Keratinocyte (primary cell): ENCODE measurements at regions not wholly inside any gene's neighbourhood (a gene's known extent, or its start where the extent isn't known, plus 50 kb on each side); places are given as distances from the start of the nearest gene placed in this dataset.
"Not testable (repeated sequence)": the region's sequence is repeated elsewhere in the genome, so short reads cannot be mapped to it uniquely, and the experiment has no call there.

Source experiments
- DNase-seq: peaks from one replicate; pipeline ENCODE4 v3.0.0-alpha.2; 2011; ENCODE audit warnings: low read depth, missing footprints, low spot score
- FAIRE-seq: peaks from 2 replicates; lab custom pipeline; 2011; peaks lifted over from hg19 to GRCh38; lab: Jason Lieb, UNC
- H2AFZ ChIP-seq: 2 replicates; pipeline ENCODE4 v1.6.0; 2012; ENCODE audit warnings: low read length, control low read depth, inconsistent platforms; ENCODE audit not compliant: control insufficient read depth
- H3K27ac ChIP-seq: 2 replicates; pipeline ENCODE4 v1.5.1; 2011; ENCODE audit warnings: low read length; ENCODE audit not compliant: control insufficient read depth, insufficient read depth
- H3K27me3 ChIP-seq: 3 replicates; pipeline ENCODE4 v1.6.0; 2011; ENCODE audit warnings: low read length; ENCODE audit not compliant: control insufficient read depth, insufficient read depth; ENCODE audit errors: extremely low read depth
- H3K36me3 ChIP-seq, 2 experiments: 2 replicates in 1 of 2; 3 replicates in 1 of 2; pipeline ENCODE4 v1.5.1; 2011; ENCODE audit warnings: low read length in 2 of 2, mild to moderate bottlenecking in 1 of 2; ENCODE audit not compliant: control insufficient read depth in 2 of 2, insufficient read depth in 2 of 2; ENCODE audit errors: extremely low read depth in 1 of 2
- H3K4me1 ChIP-seq: 3 replicates; pipeline ENCODE4 v1.5.1; 2011; ENCODE audit warnings: low read length; ENCODE audit not compliant: control insufficient read depth, insufficient read depth; ENCODE audit errors: extremely low read depth
- H3K4me2 ChIP-seq: 3 replicates; pipeline ENCODE4 v1.6.0; 2011; ENCODE audit warnings: low read depth, low read length; ENCODE audit not compliant: control insufficient read depth, insufficient read depth; ENCODE audit errors: extremely low read depth
- H3K4me3 ChIP-seq, 3 experiments: fragments of 200-600 bp in 1 of 3; sonication (generic) in 1 of 3; 2 replicates in 2 of 3; 3 replicates in 1 of 3; pipeline ENCODE4 v1.5.1; 2011 to 2016; ENCODE audit warnings: low read length in 3 of 3, mild to moderate bottlenecking in 3 of 3, control low read depth in 2 of 3, inconsistent platforms in 1 of 3, low read depth in 1 of 3, mixed read lengths in 1 of 3, mixed run types in 1 of 3, moderate library complexity in 1 of 3; ENCODE audit not compliant: control insufficient read depth in 2 of 3, insufficient read depth in 2 of 3; ENCODE audit errors: extremely low read depth in 1 of 3
- H3K79me2 ChIP-seq: 2 replicates; pipeline ENCODE4 v1.6.0; 2012; ENCODE audit warnings: low read length; ENCODE audit not compliant: control insufficient read depth, insufficient read depth
- H3K9ac ChIP-seq: 3 replicates; pipeline ENCODE4 v1.6.0; 2011; ENCODE audit warnings: low read length; ENCODE audit not compliant: control insufficient read depth, insufficient read depth; ENCODE audit errors: extremely low read depth
- H3K9me1 ChIP-seq: 3 replicates; pipeline ENCODE4 v1.6.0; 2011; ENCODE audit warnings: low read length; ENCODE audit not compliant: control insufficient read depth, insufficient read depth; ENCODE audit errors: extremely low read depth
- H3K9me3 ChIP-seq: 2 replicates; pipeline ENCODE4 v1.5.1; 2012; ENCODE audit warnings: low read depth, low read length; ENCODE audit not compliant: control insufficient read depth
- H4K20me1 ChIP-seq: 3 replicates; pipeline ENCODE4 v1.6.0; 2011; ENCODE audit warnings: low read length; ENCODE audit not compliant: control insufficient read depth, insufficient read depth; ENCODE audit errors: extremely low read depth
- EZH2 ChIP-seq: IDR thresholded peaks from one replicate; pipeline ENCODE4 v1.6.1; 2012; ENCODE audit warnings: inconsistent platforms, mild to moderate bottlenecking, low read length, moderate library complexity
- dilution Hi-C: fragments of 300-500 bp; cut with MboI; formaldehyde crosslinking; loops from one replicate; pipeline ENCODE4 v1.7.0; 2020; ENCODE audit warnings: low sequenced_read_pairs; ENCODE audit not compliant: extremely low pct_ligation_motif_present
- TF ChIP-seq, protein P1 (sequence below), 3 experiments: IDR thresholded peaks in 1 of 3; conservative IDR thresholded peaks in 1 of 3; optimal IDR thresholded peaks in 1 of 3; 2 replicates in 2 of 3; 3 replicates in 1 of 3; pipeline versions ENCODE3 to v1.5.1; 2011; ENCODE audit warnings: low read length in 3 of 3, mild to moderate bottlenecking in 3 of 3, moderate library complexity in 2 of 3, control low read depth in 1 of 3, inconsistent platforms in 1 of 3; ENCODE audit not compliant: insufficient read depth in 2 of 3; ENCODE audit errors: extremely low read depth in 1 of 3

DNA sequence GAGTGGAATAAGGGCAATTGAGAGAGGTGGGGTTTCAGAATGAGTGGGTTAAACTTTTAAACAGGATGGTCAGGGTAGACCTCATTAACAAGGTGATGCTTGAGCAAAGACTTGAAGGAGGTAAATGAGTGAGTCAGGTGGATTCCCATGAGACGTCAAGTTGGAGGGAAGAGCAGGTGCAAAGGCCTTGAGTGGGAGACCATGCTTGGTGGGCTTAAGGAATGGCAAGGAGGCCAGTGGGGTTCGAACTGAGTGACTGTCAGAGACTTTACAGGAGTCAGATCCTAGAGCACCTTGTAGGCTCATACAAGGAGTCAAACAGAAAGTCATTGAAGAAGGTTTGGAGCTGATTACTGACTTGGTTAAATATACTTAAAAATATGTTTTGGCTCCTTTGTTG, 284.1 kb downstream of the CYRIA start:
- no peaks in the 10 kb centered on the region for H3K4me1 ChIP-seq
- no peak overlapping the region for H3K4me2 ChIP-seq
- no peak overlapping the region for H3K9ac ChIP-seq
- TF ChIP-seq, protein P1, sequence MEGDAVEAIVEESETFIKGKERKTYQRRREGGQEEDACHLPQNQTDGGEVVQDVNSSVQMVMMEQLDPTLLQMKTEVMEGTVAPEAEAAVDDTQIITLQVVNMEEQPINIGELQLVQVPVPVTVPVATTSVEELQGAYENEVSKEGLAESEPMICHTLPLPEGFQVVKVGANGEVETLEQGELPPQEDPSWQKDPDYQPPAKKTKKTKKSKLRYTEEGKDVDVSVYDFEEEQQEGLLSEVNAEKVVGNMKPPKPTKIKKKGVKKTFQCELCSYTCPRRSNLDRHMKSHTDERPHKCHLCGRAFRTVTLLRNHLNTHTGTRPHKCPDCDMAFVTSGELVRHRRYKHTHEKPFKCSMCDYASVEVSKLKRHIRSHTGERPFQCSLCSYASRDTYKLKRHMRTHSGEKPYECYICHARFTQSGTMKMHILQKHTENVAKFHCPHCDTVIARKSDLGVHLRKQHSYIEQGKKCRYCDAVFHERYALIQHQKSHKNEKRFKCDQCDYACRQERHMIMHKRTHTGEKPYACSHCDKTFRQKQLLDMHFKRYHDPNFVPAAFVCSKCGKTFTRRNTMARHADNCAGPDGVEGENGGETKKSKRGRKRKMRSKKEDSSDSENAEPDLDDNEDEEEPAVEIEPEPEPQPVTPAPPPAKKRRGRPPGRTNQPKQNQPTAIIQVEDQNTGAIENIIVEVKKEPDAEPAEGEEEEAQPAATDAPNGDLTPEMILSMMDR (optimal IDR thresholded peaks at IDR 0.05 in 1 of 3, IDR thresholded peaks at IDR 0.05 in 1 of 3, conservative IDR thresholded peaks at IDR 0.05 in 1 of 3; ENCODE audit: extremely low read depth in 1 of 3, insufficient read depth in 2 of 3, low read length in 3 of 3) = no peak
- TF ChIP-seq EZH2 = no peak
- H3K9me1 ChIP-seq = no peaks in the 10 kb centered on the region
- H3K4me3 ChIP-seq = no peak overlapping the region
- H2AFZ ChIP-seq = no peak overlapping the region
- no peaks in the 10 kb centered on the region for H4K20me1 ChIP-seq
- H3K27ac ChIP-seq = no peak overlapping the region
- DNase-seq (no peak), FAIRE-seq (no peak)
- dilution Hi-C loops = no loop called here
- no peaks in the 10 kb centered on the region for H3K36me3 ChIP-seq
- H3K27me3 ChIP-seq = no peaks in the 10 kb centered on the region
- no peaks in the 10 kb centered on the region for H3K9me3 ChIP-seq
- H3K79me2 ChIP-seq = no peaks in the 10 kb centered on the region

DNA sequence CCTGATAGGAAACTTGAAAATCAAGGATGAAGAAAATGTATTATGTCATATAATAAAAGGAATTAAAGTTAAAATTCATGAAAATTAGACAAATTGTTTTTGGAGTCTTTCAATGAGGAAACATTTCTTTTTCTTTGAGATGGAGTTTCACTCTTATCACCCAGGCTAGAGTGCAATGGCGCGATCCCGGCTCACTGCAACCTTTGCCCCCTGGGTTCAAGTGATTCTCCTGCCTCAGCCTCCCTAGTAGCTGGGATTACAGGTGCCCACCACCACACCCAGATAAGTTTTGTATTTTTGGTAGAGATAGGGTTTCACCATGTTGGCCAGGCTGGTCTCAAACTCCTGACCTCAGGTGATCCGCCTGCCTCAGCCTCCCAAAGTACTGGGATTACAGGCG, 285.7 kb downstream of the CYRIA start:
- H4K20me1 ChIP-seq, H3K4me2 ChIP-seq, dilution Hi-C loops, H3K4me1 ChIP-seq, H2AFZ ChIP-seq, H3K9ac ChIP-seq, H3K27ac ChIP-seq, H3K79me2 ChIP-seq, H3K36me3 ChIP-seq, H3K9me3 ChIP-seq, H3K27me3 ChIP-seq, FAIRE-seq, DNase-seq, H3K4me3 ChIP-seq, H3K9me1 ChIP-seq: not testable (repeated sequence)

DNA sequence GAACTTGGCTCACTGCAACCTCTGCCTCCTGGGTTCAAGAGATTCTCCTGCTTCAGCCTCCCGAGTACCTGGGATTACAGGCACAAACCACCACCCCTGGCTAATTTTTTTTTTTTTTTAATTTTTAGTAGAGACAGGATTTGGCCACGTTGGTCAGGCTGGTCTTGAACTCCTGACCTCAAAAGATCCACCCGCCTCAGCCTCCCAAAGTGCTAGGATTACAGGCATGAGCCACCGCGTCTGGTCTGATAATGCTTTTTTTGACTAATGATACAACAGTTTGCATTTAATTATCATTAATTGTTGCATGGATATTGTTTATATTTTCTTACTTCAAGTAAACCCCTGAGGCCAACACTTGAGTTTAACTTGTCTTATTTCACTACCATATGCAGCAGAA, 286.6 kb downstream of the CYRIA start:
- DNase-seq, H3K9me3 ChIP-seq, dilution Hi-C loops, H3K4me1 ChIP-seq, H3K9ac ChIP-seq, H3K4me2 ChIP-seq, H3K27ac ChIP-seq, H3K4me3 ChIP-seq, H3K36me3 ChIP-seq, H3K27me3 ChIP-seq, H3K9me1 ChIP-seq, H2AFZ ChIP-seq, H4K20me1 ChIP-seq, H3K79me2 ChIP-seq, FAIRE-seq: not testable (repeated sequence)
